IMR-90 (cell line): ENCODE measurements at regions not wholly inside any gene's neighbourhood (a gene's known extent, or its start where the extent isn't known, plus 50 kb on each side); places are given as distances from the start of the nearest gene placed in this dataset.

Source experiments
- ATAC-seq: fragments of 200-7000 bp; cut with Tn5 transposase; 2 replicates; pipeline ENCODE4 v1.9.1; 2020; ENCODE audit warnings: low read depth, mild to moderate bottlenecking, moderate library complexity
- BruUV-seq: library from RNA; stranded (reverse); fragments of 400-500 nt; replicated peaks from 2 replicates; lab custom pipeline; 2021; lab: Mats Ljungman, UMichigan
- CTCF ChIA-PET: fragments of 300-600 bp; formaldehyde crosslinking; extraction: SDS; loops from one replicate; lab custom pipeline; 2021; ENCODE audit warnings: antibody characterized with exemption; lab: Yijun Ruan, JAX
- POLR2A ChIA-PET: fragments of 300-600 bp; sonication (Branson Sonifier 250); formaldehyde crosslinking; loops from one replicate; lab custom pipeline; 2022; ENCODE audit warnings: antibody characterized with exemption; ENCODE audit not compliant: unreplicated experiment; lab: Charles Lee
- DNase-seq: peaks from one replicate; pipeline ENCODE4 v3.0.0; 2013
- H2AFZ ChIP-seq: replicated peaks from 2 replicates; pipeline ENCODE3; 2013; ENCODE audit warnings: low read length, mild to moderate bottlenecking; ENCODE audit not compliant: poor library complexity
- H2AK5ac ChIP-seq: 2 replicates; pipeline ENCODE4 v1.6.1; 2013; ENCODE audit warnings: low read depth, low read length, inconsistent platforms
- H2AK9ac ChIP-seq: replicated peaks from 2 replicates; pipeline ENCODE3; 2013; ENCODE audit warnings: mild to moderate bottlenecking, low read depth, low read length, moderate library complexity; ENCODE audit not compliant: poor library complexity
- H2BK120ac ChIP-seq: 2 replicates; pipeline ENCODE4 v1.6.1; 2013; ENCODE audit warnings: low read depth, low read length, inconsistent platforms
- H2BK15ac ChIP-seq: 3 replicates; pipeline ENCODE4 v1.6.1; 2013; ENCODE audit warnings: low read depth, low read length, inconsistent platforms
- H2BK20ac ChIP-seq: 2 replicates; pipeline ENCODE4 v1.6.1; 2013; ENCODE audit warnings: low read depth, mild to moderate bottlenecking, inconsistent platforms, low read length, moderate library complexity
- H2BK5ac ChIP-seq: 2 replicates; pipeline ENCODE4 v1.6.1; 2013; ENCODE audit warnings: mild to moderate bottlenecking, low read depth, low read length, inconsistent platforms; ENCODE audit not compliant: poor library complexity, severe bottlenecking
- H3K14ac ChIP-seq: replicated peaks from 2 replicates; pipeline ENCODE4 v1.6.1; 2013; ENCODE audit warnings: low read depth, low read length, inconsistent platforms
- H3K18ac ChIP-seq: 2 replicates; pipeline ENCODE4 v1.6.1; 2013; ENCODE audit warnings: low read depth, low read length, control low read depth
- H3K23ac ChIP-seq: 2 replicates; pipeline ENCODE4 v1.6.1; 2013; ENCODE audit warnings: low read depth, low read length, inconsistent platforms
- H3K27ac ChIP-seq: 2 replicates; pipeline ENCODE4 v1.5.1; 2013; ENCODE audit warnings: mild to moderate bottlenecking, control low read depth, low read length; ENCODE audit not compliant: insufficient read depth
- H3K27me3 ChIP-seq: 2 replicates; pipeline ENCODE4 v1.6.1; 2013; ENCODE audit warnings: low read length; ENCODE audit not compliant: control insufficient read depth, insufficient read depth
- H3K36me3 ChIP-seq: 2 replicates; pipeline ENCODE4 v1.6.1; 2013; ENCODE audit warnings: low read length, mixed read lengths; ENCODE audit not compliant: control insufficient read depth, insufficient read depth
- H3K4ac ChIP-seq: 2 replicates; pipeline ENCODE4 v1.6.1; 2013; ENCODE audit warnings: low read depth, low read length, inconsistent platforms
- H3K4me1 ChIP-seq: 2 replicates; pipeline ENCODE4 v1.6.1; 2013; ENCODE audit warnings: low read length, mixed read lengths; ENCODE audit not compliant: control insufficient read depth, insufficient read depth
- H3K4me2 ChIP-seq: 2 replicates; pipeline ENCODE4 v1.6.1; 2013; ENCODE audit warnings: low read depth, mild to moderate bottlenecking, control low read depth, low read length, moderate library complexity
- H3K4me3 ChIP-seq: 2 replicates; pipeline ENCODE4 v1.5.1; 2013; ENCODE audit warnings: low read depth, mild to moderate bottlenecking, control low read depth, low read length, moderate library complexity; ENCODE audit not compliant: insufficient read depth
- H3K56ac ChIP-seq: 2 replicates; pipeline ENCODE4 v1.6.1; 2013; ENCODE audit warnings: low read length, inconsistent platforms; ENCODE audit not compliant: insufficient read depth; ENCODE audit errors: extremely low read depth
- H3K79me1 ChIP-seq, 2 experiments: 2 replicates each; pipeline ENCODE4 v1.6.1; 2013; ENCODE audit warnings: low read length in 2 of 2, inconsistent platforms in 1 of 2, low read depth in 1 of 2
- H3K9ac ChIP-seq: 2 replicates; pipeline ENCODE4 v1.6.1; 2013; ENCODE audit warnings: low read depth, low read length, control low read depth
- H3K9me1 ChIP-seq: 2 replicates; pipeline ENCODE4 v1.6.1; 2013; ENCODE audit warnings: low read length, inconsistent platforms; ENCODE audit not compliant: insufficient read depth
- H3K9me3 ChIP-seq: 2 replicates; pipeline ENCODE4 v1.6.1; 2013; ENCODE audit warnings: low read length; ENCODE audit not compliant: control insufficient read depth, insufficient read depth
- H4K20me1 ChIP-seq: 2 replicates; pipeline ENCODE4 v1.6.1; 2013; ENCODE audit warnings: low read length, inconsistent platforms; ENCODE audit not compliant: insufficient read depth
- H4K5ac ChIP-seq: 2 replicates; pipeline ENCODE4 v1.6.1; 2013; ENCODE audit warnings: mild to moderate bottlenecking, low read depth, low read length, control low read depth
- H4K8ac ChIP-seq, 2 experiments: 2 replicates each; pipeline ENCODE4 v1.6.1; 2013; ENCODE audit warnings: low read depth in 2 of 2, low read length in 2 of 2, control low read depth in 1 of 2, inconsistent platforms in 1 of 2
- H4K91ac ChIP-seq: 2 replicates; pipeline ENCODE4 v1.6.1; 2013; ENCODE audit warnings: low read depth, low read length, inconsistent platforms; ENCODE audit not compliant: insufficient read depth
- WGBS, 2 experiments: methylation state at CpG; one replicate each; pipeline versions ENCODE4 v1.1.5 to v1.1.7; 2013; ENCODE audit warnings: missing lambda C conversion rate in 2 of 2; ENCODE audit not compliant: insufficient read length in 1 of 2; ENCODE audit errors: extremely low coverage in 2 of 2; 5-methylcytosine and 5-hydroxymethylcytosine counted together
- dilution Hi-C: fragments of 300-500 bp; cut with HindIII; formaldehyde crosslinking; loops from one replicate; pipeline ENCODE4 v1.14.3; 2018; ENCODE audit warnings: low sequenced_read_pairs; ENCODE audit not compliant: unreplicated experiment
- in situ Hi-C: fragments of 300-500 bp; cut with MboI; formaldehyde crosslinking; loops from 3 replicates; pipeline ENCODE4 v1.14.3; 2019; ENCODE audit warnings: low sequenced_read_pairs, inconsistent platforms, mixed read lengths
- intact Hi-C: fragments of 100-400 bp; cut with micrococcal nuclease; formaldehyde crosslinking; loops from 2 replicates; pipeline ENCODE4 v1.10.0; 2022
- TF ChIP-seq, protein P1 (sequence below): fragments of 150-350 bp; IDR thresholded peaks from 2 replicates; pipeline ENCODE4 v1.6.1; 2017; ENCODE audit warnings: mild to moderate bottlenecking, antibody characterized with exemption, low read length, low read depth
- TF ChIP-seq, protein P2 (sequence below): conservative IDR thresholded peaks from 2 replicates; pipeline ENCODE4 v1.5.1; 2012; ENCODE audit warnings: mild to moderate bottlenecking, low read depth, low read length, improper control_type of control experiment

DNA sequence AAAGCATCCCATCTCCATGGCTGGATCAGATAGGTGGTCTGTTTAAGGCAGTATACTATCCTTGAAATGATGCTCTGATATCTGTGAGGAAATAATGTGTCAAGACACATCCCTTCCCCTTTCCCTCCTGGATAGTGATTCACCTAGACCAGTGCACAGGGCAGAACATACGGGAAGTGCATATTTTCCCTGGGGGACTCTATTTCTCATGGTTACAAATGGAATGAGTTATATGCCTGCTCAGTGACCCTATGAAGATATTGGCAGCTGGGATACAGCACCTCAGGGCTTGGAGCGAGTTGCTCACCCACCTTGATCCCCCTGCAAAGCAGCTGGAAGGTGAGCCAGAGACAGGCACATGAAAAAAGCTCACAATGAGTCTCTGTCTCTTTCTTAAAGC is 67.5 kb upstream of the PRL start:
- H4K8ac ChIP-seq: no peak overlapping the region
- dilution Hi-C loops (no loop called here), in situ Hi-C loops (no loop called here), intact Hi-C loops (no loop called here)
- no peak overlapping the region for H4K91ac ChIP-seq
- H3K18ac ChIP-seq: no peak overlapping the region
- TF ChIP-seq, protein P1, sequence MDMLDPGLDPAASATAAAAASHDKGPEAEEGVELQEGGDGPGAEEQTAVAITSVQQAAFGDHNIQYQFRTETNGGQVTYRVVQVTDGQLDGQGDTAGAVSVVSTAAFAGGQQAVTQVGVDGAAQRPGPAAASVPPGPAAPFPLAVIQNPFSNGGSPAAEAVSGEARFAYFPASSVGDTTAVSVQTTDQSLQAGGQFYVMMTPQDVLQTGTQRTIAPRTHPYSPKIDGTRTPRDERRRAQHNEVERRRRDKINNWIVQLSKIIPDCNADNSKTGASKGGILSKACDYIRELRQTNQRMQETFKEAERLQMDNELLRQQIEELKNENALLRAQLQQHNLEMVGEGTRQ: no peak
- TF ChIP-seq, protein P2, sequence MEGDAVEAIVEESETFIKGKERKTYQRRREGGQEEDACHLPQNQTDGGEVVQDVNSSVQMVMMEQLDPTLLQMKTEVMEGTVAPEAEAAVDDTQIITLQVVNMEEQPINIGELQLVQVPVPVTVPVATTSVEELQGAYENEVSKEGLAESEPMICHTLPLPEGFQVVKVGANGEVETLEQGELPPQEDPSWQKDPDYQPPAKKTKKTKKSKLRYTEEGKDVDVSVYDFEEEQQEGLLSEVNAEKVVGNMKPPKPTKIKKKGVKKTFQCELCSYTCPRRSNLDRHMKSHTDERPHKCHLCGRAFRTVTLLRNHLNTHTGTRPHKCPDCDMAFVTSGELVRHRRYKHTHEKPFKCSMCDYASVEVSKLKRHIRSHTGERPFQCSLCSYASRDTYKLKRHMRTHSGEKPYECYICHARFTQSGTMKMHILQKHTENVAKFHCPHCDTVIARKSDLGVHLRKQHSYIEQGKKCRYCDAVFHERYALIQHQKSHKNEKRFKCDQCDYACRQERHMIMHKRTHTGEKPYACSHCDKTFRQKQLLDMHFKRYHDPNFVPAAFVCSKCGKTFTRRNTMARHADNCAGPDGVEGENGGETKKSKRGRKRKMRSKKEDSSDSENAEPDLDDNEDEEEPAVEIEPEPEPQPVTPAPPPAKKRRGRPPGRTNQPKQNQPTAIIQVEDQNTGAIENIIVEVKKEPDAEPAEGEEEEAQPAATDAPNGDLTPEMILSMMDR: no peak
- H2BK120ac ChIP-seq: no peak overlapping the region
- peaks cover 4% of the 10 kb centered on the region for H3K4me1 ChIP-seq
- no CpG with 5 or more reads among the region's 2 CpGs for WGBS, 2 experiments
- no peaks in the 10 kb centered on the region for H4K20me1 ChIP-seq
- ChIA-PET POLR2A (no interaction called here), CTCF (no interaction called here)
- no peak for DNase-seq
- H3K14ac ChIP-seq: no peak overlapping the region
- H3K4me3 ChIP-seq: no peak overlapping the region
- peaks cover 4% of the 10 kb centered on the region; the same call in 1 of the 2 replicates for H3K9me3 ChIP-seq
- no peak overlapping the region for H3K4ac ChIP-seq
- no peak overlapping the region for H3K4me2 ChIP-seq
- H3K9ac ChIP-seq: no peak overlapping the region
- no peaks in the 10 kb centered on the region for H3K36me3 ChIP-seq
- BruUV-seq: no TSS peak
- no peaks in the 10 kb centered on the region for H3K9me1 ChIP-seq
- no peak overlapping the region for H3K23ac ChIP-seq
- H3K27ac ChIP-seq: no peak overlapping the region
- no peak overlapping the region for H2BK5ac ChIP-seq
- H3K27me3 ChIP-seq: no peaks in the 10 kb centered on the region
- H2AFZ ChIP-seq: no peak overlapping the region
- H2AK5ac ChIP-seq: no peak overlapping the region
- no peak overlapping the region for H2BK15ac ChIP-seq
- H3K79me1 ChIP-seq: no peaks in the 10 kb centered on the region
- no peak overlapping the region for H2BK20ac ChIP-seq
- H2AK9ac ChIP-seq: no peak overlapping the region
- H4K5ac ChIP-seq: no peak overlapping the region
- H3K56ac ChIP-seq: no peak overlapping the region
- no peak for ATAC-seq
